Common myeloid progenitor, CD34-positive (primary cell): ENCODE measurements at regions not wholly inside any gene's neighbourhood (a gene's known extent, or its start where the extent isn't known, plus 50 kb on each side); places are given as distances from the start of the nearest gene placed in this dataset.
"Not testable (repeated sequence)": the region's sequence is repeated elsewhere in the genome, so short reads cannot be mapped to it uniquely, and the experiment has no call there.

Source experiments
- CTCF ChIA-PET: fragments of 350-600 bp; sonication (Branson Sonifier 250); formaldehyde crosslinking; loops from one replicate; lab custom pipeline; 2021; ENCODE audit warnings: antibody characterized with exemption; lab: Charles Lee
- POLR2A ChIA-PET: fragments of 350-600 bp; sonication (Branson Sonifier 250); formaldehyde crosslinking; loops from one replicate; lab custom pipeline; 2021; ENCODE audit warnings: antibody characterized with exemption; lab: Charles Lee
- DNase-seq, 3 donors: peaks; one replicate each; pipeline versions ENCODE4 v3.0.0 to v3.0.0-alpha.2; 2013
- H3K27ac ChIP-seq, 2 experiments: 1 replicate in 1 of 2; 2 replicates in 1 of 2; pipeline ENCODE4 v1.7.0; 2013; ENCODE audit warnings: inconsistent platforms in 2 of 2, low read length in 2 of 2, mild to moderate bottlenecking in 2 of 2, low read depth in 1 of 2, moderate library complexity in 1 of 2; ENCODE audit not compliant: severe bottlenecking in 2 of 2, insufficient read depth in 1 of 2, poor library complexity in 1 of 2
- H3K27me3 ChIP-seq, 5 experiments: replicated peaks in 2 of 5; 1 replicate in 3 of 5; 2 replicates in 2 of 5; pipeline versions ENCODE4 v1.6.1 to v1.7.0; 2013; ENCODE audit warnings: low read length in 4 of 5, mild to moderate bottlenecking in 2 of 5, moderate library complexity in 2 of 5, inconsistent platforms in 1 of 5; ENCODE audit not compliant: insufficient read depth in 5 of 5, control insufficient read depth in 4 of 5
- H3K36me3 ChIP-seq, 4 experiments: 1 replicate in 2 of 4; 2 replicates in 2 of 4; pipeline versions ENCODE4 v1.6.1 to v1.7.0; 2013; ENCODE audit warnings: low read length in 3 of 4, control low read depth in 1 of 4, mild to moderate bottlenecking in 1 of 4; ENCODE audit not compliant: control insufficient read depth in 4 of 4, insufficient read depth in 4 of 4
- H3K4me1 ChIP-seq, 4 experiments: 1 replicate in 3 of 4; 2 replicates in 1 of 4; pipeline versions ENCODE4 v1.6.1 to v1.7.1; 2013; ENCODE audit warnings: low read length in 3 of 4, mild to moderate bottlenecking in 3 of 4, control low read depth in 1 of 4, inconsistent platforms in 1 of 4, moderate library complexity in 1 of 4; ENCODE audit not compliant: control insufficient read depth in 4 of 4, insufficient read depth in 4 of 4; ENCODE audit errors: control extremely low read depth in 1 of 4
- H3K4me3 ChIP-seq, 7 experiments: 1 replicate in 4 of 7; 2 replicates in 3 of 7; pipeline versions ENCODE4 v1.5.1 to v1.7.0; 2013; ENCODE audit warnings: mild to moderate bottlenecking in 7 of 7, low read length in 6 of 7, moderate library complexity in 6 of 7, inconsistent platforms in 2 of 7, low read depth in 2 of 7, control low read depth in 1 of 7; ENCODE audit not compliant: insufficient read depth in 4 of 7, control insufficient read depth in 1 of 7; ENCODE audit errors: extremely low read depth in 1 of 7
- H3K9me3 ChIP-seq, 5 experiments: 1 replicate in 4 of 5; 2 replicates in 1 of 5; pipeline versions ENCODE4 v1.6.1 to v1.7.1; 2013; ENCODE audit warnings: low read length in 4 of 5, mild to moderate bottlenecking in 2 of 5, inconsistent platforms in 1 of 5, low read depth in 1 of 5, moderate library complexity in 1 of 5; ENCODE audit not compliant: control insufficient read depth in 4 of 5, insufficient read depth in 2 of 5; ENCODE audit errors: control extremely low read depth in 1 of 5
- WGBS: methylation state at CpG from one replicate; pipeline ENCODE4 v1.1.5; 2013; ENCODE audit not compliant: insufficient coverage; 5-methylcytosine and 5-hydroxymethylcytosine counted together

- POLR2A ChIA-PET, H3K27me3 ChIP-seq, H3K4me3 ChIP-seq, H3K36me3 ChIP-seq, H3K4me1 ChIP-seq, DNase-seq, H3K9me3 ChIP-seq, H3K27ac ChIP-seq, CTCF ChIA-PET: not testable (repeated sequence)
- WGBS, result 96% methylated on average over 16 of the region's 16 CpGs
Observed at GRCh38 chr10:90250784-90251183, 549.4 kb downstream of the KIF20B start.

- 50% methylated on average over 2 of the region's 2 CpGs for WGBS
- no peak overlapping the region for H3K4me3 ChIP-seq
- no peaks in the 10 kb centered on the region for H3K4me1 ChIP-seq
- CTCF ChIA-PET, result no interaction called here
- peaks cover 0 to 3% (median 0%) of the 10 kb centered on the region in 5 experiments for H3K27me3 ChIP-seq
- DNase-seq, result no peak
- H3K36me3 ChIP-seq, result no peaks in the 10 kb centered on the region
- H3K27ac ChIP-seq, result no peak overlapping the region
- H3K9me3 ChIP-seq, result no peaks in the 10 kb centered on the region
- POLR2A ChIA-PET, result no interaction called here
Observed at GRCh38 chr10:90269699-90270098, 568.3 kb downstream of the KIF20B start.

- H3K27ac ChIP-seq, result no peak overlapping the region
- ChIA-PET POLR2A (no interaction called here), CTCF (no interaction called here)
- no peaks in the 10 kb centered on the region for H3K36me3 ChIP-seq
- no peak overlapping the region for H3K4me3 ChIP-seq
- no peaks in the 10 kb centered on the region for H3K4me1 ChIP-seq
- WGBS, result 89% methylated on average over 5 of the region's 5 CpGs
- no peak for DNase-seq
- H3K9me3 ChIP-seq, result no peaks in the 10 kb centered on the region
- peaks cover 0 to 3% (median 0%) of the 10 kb centered on the region in 5 experiments for H3K27me3 ChIP-seq
Observed at GRCh38 chr10:90274721-90275468, 573.5 kb downstream of the KIF20B start.

- Histone ChIP-seq H3K4me3 (no peak overlapping the region), H3K9me3 (no peaks in the 10 kb centered on the region), H3K27ac (no peak overlapping the region), H3K36me3 (no peaks in the 10 kb centered on the region), H3K27me3 (peaks cover 0 to 3% (median 0%) of the 10 kb centered on the region in 5 experiments), H3K4me1 (no peaks in the 10 kb centered on the region)
- WGBS, result 92% methylated on average over 3 of the region's 4 CpGs
- POLR2A ChIA-PET, result no interaction called here
- DNase-seq, result no peak
- CTCF ChIA-PET, result no interaction called here
Observed at GRCh38 chr10:90276894-90277475, 575.6 kb downstream of the KIF20B start.

- H3K4me3 ChIP-seq, result no peak overlapping the region
- no peaks in the 10 kb centered on the region for H3K9me3 ChIP-seq
- H3K27ac ChIP-seq, result no peak overlapping the region
- CTCF ChIA-PET, result no interaction called here
- no peaks in the 10 kb centered on the region for H3K36me3 ChIP-seq
- H3K27me3 ChIP-seq, result no peaks in the 10 kb centered on the region
- POLR2A ChIA-PET, result no interaction called here
- DNase-seq, result no peak
- peaks cover 0 to 9% (median 0%) of the 10 kb centered on the region in 4 experiments for H3K4me1 ChIP-seq
- 100% methylated on average over 1 of the region's 2 CpGs for WGBS
Observed at GRCh38 chr10:90286406-90286805, 571.4 kb downstream of the HTR7 start.

GRCh38 chr10:90286941-90287340, 570.9 kb downstream of the HTR7 start:
- no peak for DNase-seq
- no peaks in the 10 kb centered on the region for H3K27me3 ChIP-seq
- H3K4me1 ChIP-seq, result peaks cover 0 to 9% (median 0%) of the 10 kb centered on the region in 4 experiments
- no peak overlapping the region for H3K4me3 ChIP-seq
- 100% methylated on average over 1 of the region's 1 CpG for WGBS
- ChIA-PET POLR2A (no interaction called here), CTCF (no interaction called here)
- H3K9me3 ChIP-seq, result no peaks in the 10 kb centered on the region
- no peak overlapping the region for H3K27ac ChIP-seq
- H3K36me3 ChIP-seq, result no peaks in the 10 kb centered on the region

GRCh38 chr10:90288391-90288933, 569.4 kb downstream of the HTR7 start:
- Histone ChIP-seq H3K4me1 (peaks cover 0 to 9% (median 0%) of the 10 kb centered on the region in 4 experiments), H3K27ac (no peak overlapping the region), H3K36me3 (no peaks in the 10 kb centered on the region), H3K27me3 (no peaks in the 10 kb centered on the region), H3K4me3 (no peak overlapping the region), H3K9me3 (no peaks in the 10 kb centered on the region)
- ChIA-PET POLR2A (no interaction called here), CTCF (no interaction called here)
- WGBS, result 22% methylated on average over 1 of the region's 1 CpG
- DNase-seq, result no peak
